ENCODE measurements at regions not wholly inside any gene's neighbourhood (a gene's known extent, or its start where the extent isn't known, plus 50 kb on each side); places are given as distances from the start of the nearest gene placed in this dataset.
"Not testable (repeated sequence)": the region's sequence is repeated elsewhere in the genome, so short reads cannot be mapped to it uniquely, and the experiment has no call there.

- no peaks in the 10 kb centered on the region for H3K4me1 Mint-ChIP-seq (ENCODE audit: low read depth)
- no peaks in the 10 kb centered on the region for H3K9me3 Mint-ChIP-seq
- H3K36me3 Mint-ChIP-seq (ENCODE audit: insufficient read depth): no peaks in the 10 kb centered on the region
- H3K27me3 Mint-ChIP-seq (ENCODE audit: low read depth): peaks cover 6% of the 10 kb centered on the region
- ATAC-seq: no peak
- DNase-seq: no peak
- no peak overlapping the region for H3K4me3 Mint-ChIP-seq
Observed at GRCh38 chr20:47887477-47888080, 102.3 kb upstream of the SULF2 start.

DNA sequence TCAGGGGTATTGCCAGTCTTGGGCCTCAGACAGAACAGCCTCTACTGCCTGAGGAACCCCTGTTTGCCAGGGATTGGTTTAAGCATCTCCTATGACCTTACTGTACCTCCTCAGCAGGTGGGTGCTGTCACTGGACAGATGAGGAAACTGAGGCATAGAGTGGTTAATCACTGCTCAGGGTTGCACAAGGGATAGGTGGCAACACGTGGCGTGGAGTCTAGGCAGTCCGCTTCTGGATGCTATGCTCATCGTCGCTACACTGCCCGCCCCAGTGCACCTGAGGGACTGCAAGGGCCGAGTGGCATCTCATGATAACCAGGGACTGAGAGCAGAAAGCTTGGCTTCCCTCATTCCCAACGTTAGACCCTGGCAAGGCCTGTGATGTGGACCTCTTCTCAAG is 101.8 kb upstream of the SULF2 start:
- H3K36me3 Mint-ChIP-seq (ENCODE audit: insufficient read depth): no peaks in the 10 kb centered on the region
- no peaks in the 10 kb centered on the region for H3K9me3 Mint-ChIP-seq
- H3K4me3 Mint-ChIP-seq: no peak overlapping the region
- H3K4me1 Mint-ChIP-seq (ENCODE audit: low read depth): no peaks in the 10 kb centered on the region
- H3K27me3 Mint-ChIP-seq (ENCODE audit: low read depth): peaks cover 6% of the 10 kb centered on the region
- no peak for ATAC-seq
- no peak for DNase-seq

DNA sequence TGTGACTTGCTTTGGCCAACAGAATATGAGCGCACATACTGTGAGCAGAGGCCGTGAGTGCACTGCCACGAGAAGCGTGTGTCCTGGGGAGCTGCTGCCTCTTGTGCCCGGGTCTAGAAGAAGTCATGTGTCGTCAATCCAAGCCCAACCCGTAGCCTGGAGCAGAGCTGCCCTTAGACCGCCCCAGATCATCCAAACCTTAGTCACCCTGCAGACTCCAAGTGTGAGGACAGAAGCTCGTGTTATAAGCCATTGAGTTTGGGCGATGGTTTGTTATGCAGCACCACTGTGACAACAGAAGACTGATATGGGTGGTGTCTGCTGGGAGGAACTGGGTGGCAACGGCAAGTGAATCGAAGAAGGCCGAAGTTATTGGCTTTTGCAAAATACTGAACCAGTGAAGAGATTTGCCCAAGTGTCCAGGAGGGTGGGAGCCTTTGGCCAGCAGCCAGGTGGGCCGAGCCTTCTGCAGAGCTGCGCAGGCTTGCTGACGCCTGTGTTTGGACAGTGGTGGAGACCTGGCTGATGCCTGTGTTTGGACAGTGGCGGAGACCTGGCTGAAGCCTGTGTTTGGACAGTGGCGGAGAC is 101.3 kb upstream of the SULF2 start:
- no peaks in the 10 kb centered on the region for H3K36me3 Mint-ChIP-seq (ENCODE audit: insufficient read depth)
- no peak overlapping the region for H3K4me3 Mint-ChIP-seq
- no peak for DNase-seq
- no peaks in the 10 kb centered on the region for H3K4me1 Mint-ChIP-seq (ENCODE audit: low read depth)
- no peaks in the 10 kb centered on the region for H3K9me3 Mint-ChIP-seq
- H3K27me3 Mint-ChIP-seq (ENCODE audit: low read depth): peaks cover 6% of the 10 kb centered on the region
- ATAC-seq: no peak

DNA sequence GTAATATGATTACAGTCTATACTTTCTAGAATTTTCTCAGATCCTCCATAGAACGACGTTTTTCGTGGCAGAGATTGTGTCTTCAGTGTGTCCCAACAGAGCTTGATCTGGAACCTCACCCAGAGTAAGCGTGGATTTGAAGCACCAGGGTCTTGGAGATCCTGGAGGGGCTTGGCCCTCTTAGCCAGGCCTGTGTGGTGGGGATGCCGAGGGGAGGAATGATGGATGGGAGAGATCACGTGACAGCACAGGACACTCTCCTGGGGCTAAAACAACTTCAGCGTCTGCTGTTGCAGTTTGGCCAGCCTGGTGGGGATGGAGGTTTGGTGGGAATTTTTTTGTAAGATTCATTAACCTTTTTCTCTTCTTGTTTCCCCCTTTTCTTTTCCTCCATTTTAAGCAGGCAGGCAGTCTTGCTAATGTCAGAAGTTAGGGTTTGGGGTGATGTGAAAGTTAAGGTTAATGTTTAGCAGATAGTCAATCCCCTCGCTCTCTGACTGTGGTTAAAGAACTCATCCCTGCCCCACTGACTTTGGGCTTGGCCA is 100.7 kb upstream of the SULF2 start:
- Mint-ChIP-seq H3K9me3 (no peaks in the 10 kb centered on the region), H3K27me3 (ENCODE audit: low read depth) (peaks cover 6% of the 10 kb centered on the region), H3K4me1 (ENCODE audit: low read depth) (no peaks in the 10 kb centered on the region), H3K4me3 (no peak overlapping the region), H3K36me3 (ENCODE audit: insufficient read depth) (no peaks in the 10 kb centered on the region)
- DNase-seq (no peak), ATAC-seq (no peak)

DNA sequence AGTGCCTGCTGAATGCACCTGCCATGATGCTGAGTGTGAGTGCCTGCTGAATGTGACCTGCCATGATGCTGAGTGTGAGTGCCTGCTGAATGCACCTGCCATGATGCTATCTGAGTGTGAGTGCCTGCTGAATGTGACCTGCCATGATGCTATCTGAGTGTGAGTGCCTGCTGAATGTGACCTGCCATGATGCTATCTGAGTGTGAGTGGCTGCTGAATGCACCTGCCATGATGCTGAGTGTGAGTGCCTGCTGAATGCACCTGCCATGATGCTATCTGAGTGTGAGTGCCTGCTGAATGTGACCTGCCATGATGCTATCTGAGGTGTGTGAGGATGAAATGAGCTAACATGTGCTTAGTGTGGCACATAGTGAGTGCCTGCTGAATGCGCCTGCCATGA is 98.7 kb upstream of the SULF2 start:
- H3K27me3 Mint-ChIP-seq (ENCODE audit: low read depth); H3K4me3 Mint-ChIP-seq; H3K4me1 Mint-ChIP-seq (ENCODE audit: low read depth); H3K9me3 Mint-ChIP-seq; ATAC-seq; DNase-seq; H3K36me3 Mint-ChIP-seq (ENCODE audit: insufficient read depth): not testable (repeated sequence)

- Mint-ChIP-seq H3K4me1 (ENCODE audit: low read depth) (no peaks in the 10 kb centered on the region), H3K27me3 (ENCODE audit: low read depth) (peaks cover 8% of the 10 kb centered on the region), H3K4me3 (no peak overlapping the region), H3K36me3 (ENCODE audit: insufficient read depth) (no peaks in the 10 kb centered on the region), H3K9me3 (no peaks in the 10 kb centered on the region)
- ATAC-seq: no peak
- no peak for DNase-seq
Observed at GRCh38 chr20:47883186-47883585, 97.9 kb upstream of the SULF2 start.

GRCh38 chr20:47879771-47880170 is 94.5 kb upstream of the SULF2 start:
- H3K36me3 Mint-ChIP-seq (ENCODE audit: insufficient read depth): no peaks in the 10 kb centered on the region
- no peaks in the 10 kb centered on the region for H3K4me1 Mint-ChIP-seq (ENCODE audit: low read depth)
- H3K9me3 Mint-ChIP-seq: no peaks in the 10 kb centered on the region
- peaks cover 2% of the 10 kb centered on the region for H3K27me3 Mint-ChIP-seq (ENCODE audit: low read depth)
- DNase-seq (no peak), ATAC-seq (no peak)
- H3K4me3 Mint-ChIP-seq: no peak overlapping the region

- no peaks in the 10 kb centered on the region for H3K9me3 Mint-ChIP-seq
- no peaks in the 10 kb centered on the region for H3K36me3 Mint-ChIP-seq (ENCODE audit: insufficient read depth)
- ATAC-seq: no peak
- no peaks in the 10 kb centered on the region for H3K4me1 Mint-ChIP-seq (ENCODE audit: low read depth)
- no peak overlapping the region for H3K4me3 Mint-ChIP-seq
- DNase-seq: no peak
- H3K27me3 Mint-ChIP-seq (ENCODE audit: low read depth): peaks cover 2% of the 10 kb centered on the region
Observed at GRCh38 chr20:47878601-47879027, 93.3 kb upstream of the SULF2 start.

DNA sequence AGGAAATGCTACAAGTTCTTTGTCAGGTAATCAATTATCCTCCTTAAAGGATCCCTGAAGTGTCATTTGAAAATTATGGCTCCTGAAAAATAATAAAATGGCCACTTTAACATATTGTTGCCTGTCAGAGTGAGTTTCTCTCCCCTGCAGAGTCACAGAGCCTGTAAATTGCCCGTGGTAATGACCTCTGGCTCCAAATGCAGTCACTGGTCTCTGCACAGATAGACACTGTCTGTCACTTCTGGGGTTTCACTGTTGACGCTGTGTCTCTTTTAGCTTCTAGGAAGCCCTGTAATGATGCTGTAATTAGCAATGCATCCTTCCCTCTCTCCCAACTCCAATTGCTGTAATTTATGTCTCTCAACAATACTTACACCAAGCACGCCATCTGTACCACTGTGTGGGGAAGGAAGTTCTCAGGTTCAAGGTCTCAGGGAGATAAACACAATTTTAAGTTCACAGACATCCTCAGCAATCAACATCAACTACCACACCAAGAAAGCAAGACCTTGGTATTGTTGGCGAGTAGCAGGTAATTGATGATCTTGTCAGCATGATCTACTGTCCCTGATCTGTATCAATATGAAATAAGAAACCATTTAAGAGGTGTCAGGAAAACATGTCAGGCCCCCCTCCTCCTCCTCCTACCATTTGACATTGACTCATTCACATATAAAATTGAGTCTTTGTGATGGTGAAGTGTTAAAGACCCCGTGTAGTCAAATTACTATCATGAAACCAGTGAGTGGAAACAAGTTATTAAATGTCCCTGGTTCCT is 91.2 kb upstream of the SULF2 start:
- Mint-ChIP-seq H3K4me3 (no peak overlapping the region), H3K4me1 (ENCODE audit: low read depth) (no peaks in the 10 kb centered on the region), H3K9me3 (no peaks in the 10 kb centered on the region), H3K27me3 (ENCODE audit: low read depth) (peaks cover 2% of the 10 kb centered on the region), H3K36me3 (ENCODE audit: insufficient read depth) (no peaks in the 10 kb centered on the region)
- ATAC-seq (no peak), DNase-seq (no peak)

- DNase-seq (no peak), ATAC-seq (no peak)
- Mint-ChIP-seq H3K9me3 (no peaks in the 10 kb centered on the region), H3K36me3 (ENCODE audit: insufficient read depth) (no peaks in the 10 kb centered on the region), H3K4me3 (no peak overlapping the region), H3K4me1 (ENCODE audit: low read depth) (no peaks in the 10 kb centered on the region), H3K27me3 (ENCODE audit: low read depth) (peaks cover 4% of the 10 kb centered on the region)
Observed at GRCh38 chr20:47875297-47876025, 90.2 kb upstream of the SULF2 start.

DNA sequence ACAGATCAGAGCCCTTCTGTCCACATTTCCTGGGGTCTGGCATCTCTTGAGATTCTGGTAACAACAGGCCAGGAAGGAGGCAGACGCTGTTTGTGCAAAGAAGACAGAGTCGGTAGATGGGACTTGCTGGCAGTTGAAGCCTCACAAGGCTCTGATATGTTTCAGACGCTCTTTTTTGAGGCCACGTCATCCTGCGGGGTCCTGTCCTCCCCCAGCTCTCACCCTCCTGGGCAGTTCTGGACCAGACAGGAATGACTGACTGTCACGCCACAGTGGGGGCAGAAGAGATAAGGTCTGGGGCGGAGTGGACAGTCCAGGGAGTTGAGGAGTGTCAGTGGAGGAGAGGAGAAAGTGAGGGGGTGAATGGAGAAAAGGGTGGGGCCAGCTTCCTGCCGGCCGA is 87.1 kb upstream of the SULF2 start:
- Mint-ChIP-seq H3K27me3 (ENCODE audit: low read depth) (peaks cover 7% of the 10 kb centered on the region), H3K4me3 (no peak overlapping the region), H3K9me3 (no peaks in the 10 kb centered on the region), H3K36me3 (ENCODE audit: insufficient read depth) (no peaks in the 10 kb centered on the region), H3K4me1 (ENCODE audit: low read depth) (no peaks in the 10 kb centered on the region)
- DNase-seq (no peak), ATAC-seq (no peak)

DNA sequence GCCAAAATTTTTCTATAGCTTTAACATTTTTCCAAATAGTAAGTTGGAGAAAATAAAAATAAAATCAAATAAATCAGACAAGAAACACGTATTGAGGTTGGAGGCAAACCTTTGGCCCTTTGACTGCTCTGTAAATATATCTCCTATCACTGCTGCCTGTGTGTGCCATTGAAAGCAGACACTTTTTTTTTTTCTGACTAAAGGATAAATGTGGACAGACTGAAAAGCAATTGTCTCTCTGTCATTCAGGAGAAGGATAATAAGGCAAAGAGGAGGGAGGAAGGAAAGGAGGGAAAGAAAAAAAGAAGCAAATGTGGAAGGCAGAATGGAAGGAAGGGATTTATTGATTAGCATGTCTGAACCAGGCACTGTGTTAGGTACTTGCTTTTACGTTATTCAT is 85.2 kb upstream of the SULF2 start:
- no peak for ATAC-seq

DNA sequence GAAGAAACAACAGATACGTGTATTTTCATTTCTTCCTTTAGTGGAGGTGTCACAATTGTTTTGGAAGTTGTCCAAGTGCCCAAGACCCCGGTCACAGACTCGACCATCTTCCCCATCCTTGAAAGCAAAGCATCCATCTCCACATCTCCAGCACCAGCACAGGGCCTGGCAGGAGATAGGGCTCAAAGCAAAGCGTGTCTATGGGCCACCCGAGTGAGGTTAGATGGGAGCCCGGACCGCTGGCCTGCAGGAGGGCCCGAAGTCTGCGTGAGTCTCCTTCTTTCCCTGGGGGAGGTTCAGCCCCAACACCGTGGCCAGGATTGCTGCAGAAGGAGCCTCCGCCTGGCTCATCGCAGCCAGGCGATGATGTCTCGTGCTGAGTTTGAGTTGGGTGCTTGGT is 83.5 kb upstream of the SULF2 start:
- Mint-ChIP-seq H3K4me3 (no peak overlapping the region), H3K36me3 (ENCODE audit: insufficient read depth) (no peaks in the 10 kb centered on the region)
- no peak for ATAC-seq

More for the DNA sequence above, 85.2 kb upstream of the SULF2 start:
- no peak for DNase-seq
- no peaks in the 10 kb centered on the region for H3K4me1 Mint-ChIP-seq (ENCODE audit: low read depth)
- no peaks in the 10 kb centered on the region for H3K36me3 Mint-ChIP-seq (ENCODE audit: insufficient read depth)
- H3K27me3 Mint-ChIP-seq (ENCODE audit: low read depth): peaks cover 16% of the 10 kb centered on the region
- H3K4me3 Mint-ChIP-seq: no peak overlapping the region
- no peaks in the 10 kb centered on the region for H3K9me3 Mint-ChIP-seq

GRCh38 chr20:47868236-47868635 is 83.0 kb upstream of the SULF2 start:
- no peak overlapping the region for H3K4me3 Mint-ChIP-seq
- H3K36me3 Mint-ChIP-seq (ENCODE audit: insufficient read depth): no peaks in the 10 kb centered on the region
- DNase-seq (no peak), ATAC-seq (no peak)
- H3K9me3 Mint-ChIP-seq: peaks cover 1% of the 10 kb centered on the region
- H3K4me1 Mint-ChIP-seq (ENCODE audit: low read depth): no peaks in the 10 kb centered on the region
- H3K27me3 Mint-ChIP-seq (ENCODE audit: low read depth): peaks cover 18% of the 10 kb centered on the region

More for the DNA sequence above, 83.5 kb upstream of the SULF2 start:
- H3K9me3 Mint-ChIP-seq: no peaks in the 10 kb centered on the region
- no peak for DNase-seq
- peaks cover 18% of the 10 kb centered on the region for H3K27me3 Mint-ChIP-seq (ENCODE audit: low read depth)
- H3K4me1 Mint-ChIP-seq (ENCODE audit: low read depth): no peaks in the 10 kb centered on the region
